ENCODE measurements at regions not wholly inside any gene's neighbourhood (a gene's known extent, or its start where the extent isn't known, plus 50 kb on each side); places are given as distances from the start of the nearest gene placed in this dataset.

GRCh38 chr5:23157169-23157568 is 304.0 kb upstream of the CDH12 start:
- CTCF ChIA-PET = no interaction called here
- no peak for TF ChIP-seq CTCF (IDR thresholded peaks at IDR 0.05; ENCODE audit: control extremely low read depth, extremely low read depth, low read depth, missing control alignments)
- no peak for DNase-seq (ENCODE audit: extremely low spot score)
- POLR2A ChIA-PET = no interaction called here

- ChIA-PET POLR2A (no interaction called here), CTCF (no interaction called here)
- DNase-seq (ENCODE audit: extremely low spot score) = no peak
- no peak for TF ChIP-seq CTCF (IDR thresholded peaks at IDR 0.05; ENCODE audit: control extremely low read depth, extremely low read depth, low read depth, missing control alignments)
These were observed 294.5 kb upstream of the CDH12 start for GRCh38 chr5:23147625-23148024.

- POLR2A ChIA-PET = no interaction called here
- CTCF ChIA-PET = no interaction called here
- no peak for TF ChIP-seq CTCF (IDR thresholded peaks at IDR 0.05; ENCODE audit: control extremely low read depth, extremely low read depth, low read depth, missing control alignments)
- DNase-seq (ENCODE audit: extremely low spot score) = no peak
These were observed 293.0 kb upstream of the CDH12 start for GRCh38 chr5:23146183-23146582.

- ChIA-PET CTCF (no interaction called here), POLR2A (no interaction called here)
These were observed 286.4 kb upstream of the CDH12 start for GRCh38 chr5:23139338-23140171.

GRCh38 chr5:23136958-23137357 is 283.8 kb upstream of the CDH12 start:
- ChIA-PET CTCF (no interaction called here), POLR2A (no interaction called here)
- TF ChIP-seq CTCF (IDR thresholded peaks at IDR 0.05; ENCODE audit: control extremely low read depth, extremely low read depth, low read depth, missing control alignments) = no peak

More at GRCh38 chr5:23139338-23140171, 286.4 kb upstream of the CDH12 start:
- no peak for DNase-seq (ENCODE audit: extremely low spot score)
- peak; percentile 39 for TF ChIP-seq CTCF (IDR thresholded peaks at IDR 0.05; ENCODE audit: control extremely low read depth, extremely low read depth, low read depth, missing control alignments)

GRCh38 chr5:23132231-23132630 is 279.1 kb upstream of the CDH12 start:
- CTCF ChIA-PET = no interaction called here
- DNase-seq (ENCODE audit: extremely low spot score) = no peak
- POLR2A ChIA-PET = no interaction called here
- no peak for TF ChIP-seq CTCF (IDR thresholded peaks at IDR 0.05; ENCODE audit: control extremely low read depth, extremely low read depth, low read depth, missing control alignments)

More at GRCh38 chr5:23136958-23137357, 283.8 kb upstream of the CDH12 start:
- no peak for DNase-seq (ENCODE audit: extremely low spot score)

Measured in GM10248 (cell line).